Psoas muscle (tissue), 7 donors: ENCODE measurements at regions not wholly inside any gene's neighbourhood (a gene's known extent, or its start where the extent isn't known, plus 50 kb on each side); places are given as distances from the start of the nearest gene placed in this dataset.

ENCODE experiments used
- ATAC-seq, 4 donors: fragments of 200-7000 bp; cut with Tn5 transposase; one replicate each; pipeline ENCODE4 v1.9.1; 2020; ENCODE audit warnings: moderate library complexity in 3 of 4, mild to moderate bottlenecking in 2 of 4
- DNase-seq, 2 donors: peaks; one replicate each; pipeline ENCODE4 v3.0.0-alpha.2; 2020
- H3K27ac ChIP-seq: fragments of 200-600 bp; one replicate; pipeline ENCODE4 v1.8.0; 2022
- H3K27me3 ChIP-seq, 3 donors: fragments of 200-600 bp in 1 of 3; one replicate each; pipeline versions ENCODE4 v1.6.1 to v1.8.0; 2013 to 2022; ENCODE audit warnings: low read length in 2 of 3, mild to moderate bottlenecking in 2 of 3, moderate library complexity in 1 of 3; ENCODE audit not compliant: insufficient read depth in 3 of 3
- H3K36me3 ChIP-seq, 2 donors: fragments of 200-600 bp in 1 of 2; one replicate each; pipeline versions ENCODE4 v1.6.1 to v1.8.0; 2013 to 2022; ENCODE audit warnings: low read depth in 1 of 2, mild to moderate bottlenecking in 1 of 2, moderate library complexity in 1 of 2; ENCODE audit not compliant: insufficient read depth in 1 of 2
- H3K4me1 ChIP-seq: fragments of 200-600 bp; one replicate; pipeline ENCODE4 v1.8.0; 2022
- H3K4me3 ChIP-seq: fragments of 200-600 bp; one replicate; pipeline ENCODE4 v1.8.0; 2022; ENCODE audit warnings: mild to moderate bottlenecking
- H3K9me3 ChIP-seq: fragments of 200-600 bp; one replicate; pipeline ENCODE4 v1.8.0; 2022
- WGBS, 3 donors: extraction: QIAGEN DNeasy Blood & Tissue Kit; methylation state at CpG; one replicate each; pipeline versions ENCODE4 v1.1.6 to v1.1.7; 2013; 5-methylcytosine and 5-hydroxymethylcytosine counted together
- intact Hi-C, 2 donors: fragments of 100-400 bp; cut with DNase I; formaldehyde crosslinking; loops; one replicate each; pipeline versions ENCODE4 v1.11.0 to v1.14.2; 2022
- TF ChIP-seq, protein P1 (sequence below): fragments of 200-600 bp; IDR thresholded peaks from one replicate; pipeline ENCODE4 v1.8.0; 2022; ENCODE audit warnings: antibody characterized with exemption
- donor health status: healthy with polysubstance abuse.
- donor health status: DM: no; HTN: no; CAD: no; lungs with moderate emphysema.
- donor health status: Bipolar disorder and iron deficiency.
- donor health status: healthy.
- donor health status: DM: yes; HTN: yes; CAD: no.
- donor health status: DM: no; HTN: no; CAD: no.
- donor health status: DM: yes; HTN: yes; CAD: no.

DNA sequence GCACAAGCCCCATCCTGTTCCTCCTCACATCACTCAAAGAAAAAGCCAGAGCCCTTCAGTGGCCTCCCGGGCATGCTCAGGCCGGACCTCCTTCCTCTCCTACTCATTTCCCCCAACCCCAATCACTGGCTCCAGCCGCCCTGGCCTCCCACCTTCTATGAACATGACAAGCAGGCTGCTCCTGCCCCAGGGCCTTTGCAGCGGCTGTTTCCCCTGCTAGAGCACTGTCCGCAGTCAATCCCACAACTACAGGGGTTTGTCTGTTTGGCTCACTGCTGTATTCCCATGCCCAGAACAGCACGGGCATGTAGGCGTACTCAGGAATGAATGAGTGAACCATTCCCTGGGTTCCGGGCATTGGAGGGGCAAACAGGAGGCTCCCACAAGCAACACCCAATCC is 139.8 kb upstream of the PRR20G start:
- ATAC-seq (no peak), DNase-seq (no peak)
- Histone ChIP-seq H3K27me3 (peaks cover 0 to 69% (median 2%) of the 10 kb centered on the region in 3 donors), H3K4me1 (no peaks in the 10 kb centered on the region), H3K27ac (no peak overlapping the region), H3K36me3 (no peaks in the 10 kb centered on the region), H3K9me3 (no peaks in the 10 kb centered on the region), H3K4me3 (no peak overlapping the region)
- intact Hi-C loops, result no loop called here
- TF ChIP-seq, protein P1, sequence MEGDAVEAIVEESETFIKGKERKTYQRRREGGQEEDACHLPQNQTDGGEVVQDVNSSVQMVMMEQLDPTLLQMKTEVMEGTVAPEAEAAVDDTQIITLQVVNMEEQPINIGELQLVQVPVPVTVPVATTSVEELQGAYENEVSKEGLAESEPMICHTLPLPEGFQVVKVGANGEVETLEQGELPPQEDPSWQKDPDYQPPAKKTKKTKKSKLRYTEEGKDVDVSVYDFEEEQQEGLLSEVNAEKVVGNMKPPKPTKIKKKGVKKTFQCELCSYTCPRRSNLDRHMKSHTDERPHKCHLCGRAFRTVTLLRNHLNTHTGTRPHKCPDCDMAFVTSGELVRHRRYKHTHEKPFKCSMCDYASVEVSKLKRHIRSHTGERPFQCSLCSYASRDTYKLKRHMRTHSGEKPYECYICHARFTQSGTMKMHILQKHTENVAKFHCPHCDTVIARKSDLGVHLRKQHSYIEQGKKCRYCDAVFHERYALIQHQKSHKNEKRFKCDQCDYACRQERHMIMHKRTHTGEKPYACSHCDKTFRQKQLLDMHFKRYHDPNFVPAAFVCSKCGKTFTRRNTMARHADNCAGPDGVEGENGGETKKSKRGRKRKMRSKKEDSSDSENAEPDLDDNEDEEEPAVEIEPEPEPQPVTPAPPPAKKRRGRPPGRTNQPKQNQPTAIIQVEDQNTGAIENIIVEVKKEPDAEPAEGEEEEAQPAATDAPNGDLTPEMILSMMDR, result no peak
- WGBS, 3 donors, result 80 to 85% (median 80%) methylated on average over 8 of the region's 8 CpGs

DNA sequence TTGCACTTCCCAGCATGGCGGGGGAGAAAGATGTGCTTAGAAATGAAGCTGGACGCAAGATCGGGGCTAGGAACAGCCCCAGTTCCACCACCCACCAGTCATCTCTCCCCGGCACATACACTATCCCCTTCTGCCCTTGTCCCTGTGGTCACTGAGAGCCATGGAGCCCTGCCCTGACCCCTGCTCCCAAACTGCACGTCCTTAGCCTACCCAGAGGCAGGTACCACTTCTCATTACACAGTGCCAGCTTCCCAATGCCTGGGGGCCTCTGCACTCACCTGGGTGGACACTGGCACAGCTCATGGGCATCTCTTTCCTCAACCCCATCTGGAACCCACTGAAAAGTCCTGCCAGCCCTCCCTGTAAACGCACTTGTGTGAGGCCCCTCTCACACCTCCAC is 139.3 kb upstream of the PRR20G start:
- ATAC-seq, result no peak
- TF ChIP-seq, protein P1, result no peak
- DNase-seq, result no peak
- intact Hi-C loops, result no loop called here
- Histone ChIP-seq H3K9me3 (no peaks in the 10 kb centered on the region), H3K27ac (no peak overlapping the region), H3K4me3 (no peak overlapping the region), H3K4me1 (no peaks in the 10 kb centered on the region), H3K27me3 (peaks cover 0 to 74% (median 2%) of the 10 kb centered on the region in 3 donors), H3K36me3 (no peaks in the 10 kb centered on the region)
- WGBS, 3 donors, result 37 to 58% (median 41%) methylated on average over 6 of the region's 6 CpGs

DNA sequence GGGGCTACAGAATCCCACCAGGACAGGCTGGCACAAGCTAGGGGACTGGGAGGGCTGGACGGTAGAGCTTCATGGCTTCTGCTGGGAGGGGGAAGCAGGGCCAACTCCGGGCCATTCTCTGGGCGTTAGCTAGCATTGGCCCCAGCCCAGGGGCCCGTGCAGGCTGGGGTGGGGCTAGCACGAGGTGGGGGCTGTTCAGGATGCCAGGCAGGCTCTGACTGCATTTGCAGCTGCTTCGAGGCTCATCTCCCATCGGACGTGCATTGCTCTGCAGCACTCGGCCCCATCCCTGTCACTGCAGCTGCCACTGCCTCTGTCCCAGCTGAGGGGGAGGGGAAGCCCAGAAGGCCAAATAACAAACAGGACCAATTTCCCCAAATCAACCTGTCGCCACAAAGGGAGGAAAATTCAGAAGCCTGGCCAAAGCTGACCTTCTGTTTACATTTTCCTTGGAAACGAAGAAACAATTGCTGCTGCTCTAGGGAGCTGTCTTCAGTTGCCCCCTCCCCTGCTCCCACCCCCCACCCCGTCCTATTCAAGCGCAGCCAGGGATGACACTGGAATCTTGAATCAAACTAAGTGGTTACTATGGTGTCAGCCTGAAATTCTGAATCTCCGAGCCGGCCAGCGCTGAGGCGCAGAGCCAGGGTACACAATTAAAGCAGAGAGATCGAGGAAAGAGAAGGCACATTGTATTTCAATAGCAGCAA is 138.8 kb upstream of the PRR20G start:
- WGBS, 3 donors, result 10 to 15% (median 14%) methylated on average over 16 to 18 of the region's 18 CpGs
- H3K36me3 ChIP-seq, result no peaks in the 10 kb centered on the region
- no peak overlapping the region for H3K27ac ChIP-seq
- TF ChIP-seq, protein P1, result no peak
- no peaks in the 10 kb centered on the region for H3K4me1 ChIP-seq
- H3K27me3 ChIP-seq, result peaks cover 0 to 70% (median 2%) of the 10 kb centered on the region in 3 donors
- no peak overlapping the region for H3K4me3 ChIP-seq
- intact Hi-C loops, result no loop called here
- ATAC-seq (no peak), DNase-seq (no peak)
- no peaks in the 10 kb centered on the region for H3K9me3 ChIP-seq

DNA sequence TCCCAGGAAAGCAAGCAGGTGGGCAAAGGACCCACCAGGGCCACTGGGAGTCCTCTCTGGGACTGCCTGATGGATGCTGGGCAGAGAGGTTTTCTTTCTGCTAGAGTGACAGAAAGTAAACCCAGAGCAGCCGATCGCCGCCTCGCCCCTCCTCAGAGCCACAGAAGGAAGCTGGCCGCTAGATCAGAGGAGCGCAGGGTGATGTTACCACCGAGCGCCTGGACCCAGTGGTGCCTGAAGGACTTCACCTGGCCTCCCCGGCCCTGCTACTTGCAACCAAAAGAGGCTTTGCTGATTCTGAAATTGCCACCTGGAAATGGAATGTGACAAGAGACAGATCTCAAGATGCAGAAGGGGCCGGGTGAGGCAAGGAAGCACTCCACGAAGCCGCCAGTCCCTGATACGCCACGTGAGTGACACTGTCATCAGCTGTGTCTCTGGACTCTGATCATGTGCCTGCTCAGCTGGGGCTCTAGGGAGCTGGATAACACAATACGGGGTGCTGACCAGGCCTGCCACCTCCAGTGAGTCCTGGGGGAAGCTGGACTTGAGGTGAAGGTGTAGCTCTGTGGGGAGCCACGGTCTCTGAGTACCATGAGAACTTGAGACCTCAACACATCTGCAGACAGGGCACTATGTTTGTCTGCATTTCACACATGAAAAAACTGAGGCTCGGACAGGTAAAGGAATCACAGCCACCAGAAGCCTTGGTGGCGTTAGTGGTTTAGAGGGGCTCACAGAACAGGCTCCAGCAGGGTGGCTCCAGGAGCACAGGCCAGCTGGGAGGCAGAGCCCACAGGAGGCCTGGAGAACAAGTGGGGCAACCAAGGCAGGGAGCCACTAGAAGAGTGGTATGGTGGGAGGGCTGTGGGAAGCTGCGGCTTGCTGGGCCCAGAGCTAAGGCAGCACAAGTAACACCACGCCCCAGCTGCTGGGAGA is 137.9 kb upstream of the PRR20G start:
- Histone ChIP-seq H3K9me3 (no peaks in the 10 kb centered on the region), H3K27ac (no peak overlapping the region), H3K27me3 (peaks cover 0 to 62% (median 2%) of the 10 kb centered on the region in 3 donors), H3K4me3 (no peak overlapping the region), H3K36me3 (no peaks in the 10 kb centered on the region), H3K4me1 (no peaks in the 10 kb centered on the region)
- TF ChIP-seq, protein P1, result no peak
- DNase-seq (no peak), ATAC-seq (no peak)
- intact Hi-C loops, result no loop called here
- WGBS, 3 donors, result 81 to 83% (median 83%) methylated on average over 19 to 20 of the region's 20 CpGs
